BLaER1 treated with 17β-estradiol and CSF1 and Interleukin-3, amounts not matched to agents 10 nM and 100 nM (cell line): ENCODE measurements at regions not wholly inside any gene's neighbourhood (a gene's known extent, or its start where the extent isn't known, plus 50 kb on each side); places are given as distances from the start of the nearest gene placed in this dataset.

Experiments used
- H3K27ac ChIP-seq, 11 experiments: shearing (Covaris generic); formaldehyde crosslinking; 2 replicates each; pipeline ENCODE4 v1.8.1; 2022
- H3K27me3 ChIP-seq, 11 experiments: shearing (Covaris generic); formaldehyde crosslinking; 2 replicates each; pipeline ENCODE4 v1.8.1; 2022
- H3K36me3 ChIP-seq, 11 experiments: shearing (Covaris generic); formaldehyde crosslinking; 2 replicates each; pipeline ENCODE4 v1.8.1; 2022
- H3K4me1 ChIP-seq, 10 experiments: shearing (Covaris generic); formaldehyde crosslinking; 2 replicates each; pipeline ENCODE4 v1.8.1; 2022
- H3K4me2 ChIP-seq, 11 experiments: shearing (Covaris generic); formaldehyde crosslinking; 2 replicates each; pipeline ENCODE4 v1.8.1; 2022
- H3K4me3 ChIP-seq, 10 experiments: shearing (Covaris generic); formaldehyde crosslinking; 2 replicates each; pipeline ENCODE4 v1.8.1; 2022
- H3K9ac ChIP-seq, 11 experiments: shearing (Covaris generic); formaldehyde crosslinking; 2 replicates each; pipeline ENCODE4 v1.8.1; 2022
- H3K9me3 ChIP-seq, 11 experiments: shearing (Covaris generic); formaldehyde crosslinking; replicated peaks in 1 of 11; 2 replicates each; pipeline ENCODE4 v1.8.1; 2022
- H4K20me1 ChIP-seq, 11 experiments: shearing (Covaris generic); formaldehyde crosslinking; 2 replicates each; pipeline ENCODE4 v1.8.1; 2022
- Cebpa-rat ChIP-seq, 11 experiments: shearing (Covaris generic); IDR thresholded peaks; 2 replicates each; pipeline ENCODE4 v1.8.1; 2022

DNA sequence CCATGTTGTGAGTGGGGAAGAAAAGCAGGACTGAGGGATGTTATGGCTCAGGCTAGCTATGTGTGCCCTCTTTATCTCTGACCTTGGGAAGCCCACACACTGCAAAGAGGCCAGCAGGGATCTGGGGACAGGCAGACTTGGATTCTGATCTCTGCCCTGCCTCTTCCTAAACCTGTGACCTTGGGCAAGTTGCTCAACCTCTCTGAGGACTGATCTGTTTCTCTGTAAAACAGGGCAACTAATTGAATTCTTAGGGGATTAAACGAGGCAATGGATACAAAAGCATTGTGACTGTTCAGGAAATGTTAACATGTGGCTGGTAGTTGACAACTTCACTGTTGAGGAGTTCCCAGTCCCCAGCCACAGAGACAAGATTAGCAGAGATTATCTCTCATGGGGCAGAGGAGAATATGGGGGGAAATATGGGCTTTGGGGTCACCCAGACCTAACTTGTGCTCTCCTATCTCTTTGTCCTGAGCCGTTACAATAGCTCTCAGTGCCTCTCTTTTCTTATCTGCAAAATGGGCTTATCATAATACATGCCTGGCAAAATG is 184.7 kb upstream of the GLI2 start:
- no peaks in the 10 kb centered on the region for H3K36me3 ChIP-seq
- no peaks in the 10 kb centered on the region for H3K9me3 ChIP-seq
- H3K4me2 ChIP-seq, result peak overlapping the region in 8 of 11 experiments; percentile 9 to 75 (median 30); a peak in 8 of 22 replicates
- H3K4me1 ChIP-seq, result peaks cover 14 to 67% (median 31%) of the 10 kb centered on the region in 10 experiments; a peak in 19 of 20 replicates
- no peak overlapping the region for H3K9ac ChIP-seq
- no peaks in the 10 kb centered on the region for H3K27me3 ChIP-seq
- H3K4me3 ChIP-seq, result no peak overlapping the region
- no peak for TF ChIP-seq Cebpa-rat (IDR thresholded peaks at IDR 0.05)
- H4K20me1 ChIP-seq, result no peaks in the 10 kb centered on the region; a peak in 1 of 22 replicates
- H3K27ac ChIP-seq, result peak overlapping the region in 2 of 11 experiments; percentile 57 to 61; a peak in 4 of 22 replicates

DNA sequence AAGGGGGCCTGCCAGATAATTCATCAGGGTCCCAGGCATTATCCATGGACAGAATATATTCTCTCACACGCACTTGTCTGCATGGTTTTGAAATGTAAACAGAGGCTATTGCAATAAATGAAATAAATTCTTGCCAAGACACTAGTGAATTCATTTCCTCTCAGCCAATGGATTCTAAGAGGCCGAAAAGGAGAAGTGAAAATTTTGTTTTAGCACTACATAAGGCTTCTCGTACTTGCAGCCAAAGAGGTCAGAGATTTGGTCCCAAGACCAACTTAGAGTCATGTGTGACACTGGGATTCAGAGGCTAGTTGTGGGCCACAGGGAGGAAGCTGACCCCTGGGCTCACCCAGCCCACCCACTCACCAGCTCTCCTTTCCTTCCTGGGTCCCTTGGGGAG is 184.1 kb upstream of the GLI2 start:
- H3K4me3 ChIP-seq, result no peak overlapping the region
- peak overlapping the region in 5 of 11 experiments; percentile 2 to 61 (median 40); a peak in 4 of 22 replicates for H3K27ac ChIP-seq
- H3K27me3 ChIP-seq, result no peaks in the 10 kb centered on the region
- peaks cover 14 to 62% (median 26%) of the 10 kb centered on the region in 10 experiments; a peak in 19 of 20 replicates for H3K4me1 ChIP-seq
- H3K9me3 ChIP-seq, result no peaks in the 10 kb centered on the region
- H3K36me3 ChIP-seq, result no peaks in the 10 kb centered on the region
- H4K20me1 ChIP-seq, result no peaks in the 10 kb centered on the region; a peak in 1 of 22 replicates
- H3K9ac ChIP-seq, result peak overlapping the region in 1 of 11 experiments; percentile 31; a peak in 1 of 22 replicates
- no peak for TF ChIP-seq Cebpa-rat (IDR thresholded peaks at IDR 0.05)
- H3K4me2 ChIP-seq, result peak overlapping the region; percentile 19 to 75 (median 51); a peak in 20 of 22 replicates

- Histone ChIP-seq H3K27ac (peak overlapping the region in 4 of 11 experiments; percentile 2 to 47 (median 40); a peak in 3 of 22 replicates), H3K4me2 (peak overlapping the region; percentile 19 to 75 (median 51); a peak in 20 of 22 replicates), H3K4me1 (peaks cover 10 to 56% (median 23%) of the 10 kb centered on the region in 10 experiments; a peak in 19 of 20 replicates), H4K20me1 (no peaks in the 10 kb centered on the region; a peak in 1 of 22 replicates), H3K27me3 (no peaks in the 10 kb centered on the region), H3K36me3 (no peaks in the 10 kb centered on the region), H3K4me3 (no peak overlapping the region), H3K9me3 (no peaks in the 10 kb centered on the region), H3K9ac (peak overlapping the region in 2 of 11 experiments; percentile 13 to 31; a peak in 2 of 22 replicates)
- TF ChIP-seq Cebpa-rat (IDR thresholded peaks at IDR 0.05), result no peak
Observed at GRCh38 chr2:120552079-120552478, 183.6 kb upstream of the GLI2 start.

DNA sequence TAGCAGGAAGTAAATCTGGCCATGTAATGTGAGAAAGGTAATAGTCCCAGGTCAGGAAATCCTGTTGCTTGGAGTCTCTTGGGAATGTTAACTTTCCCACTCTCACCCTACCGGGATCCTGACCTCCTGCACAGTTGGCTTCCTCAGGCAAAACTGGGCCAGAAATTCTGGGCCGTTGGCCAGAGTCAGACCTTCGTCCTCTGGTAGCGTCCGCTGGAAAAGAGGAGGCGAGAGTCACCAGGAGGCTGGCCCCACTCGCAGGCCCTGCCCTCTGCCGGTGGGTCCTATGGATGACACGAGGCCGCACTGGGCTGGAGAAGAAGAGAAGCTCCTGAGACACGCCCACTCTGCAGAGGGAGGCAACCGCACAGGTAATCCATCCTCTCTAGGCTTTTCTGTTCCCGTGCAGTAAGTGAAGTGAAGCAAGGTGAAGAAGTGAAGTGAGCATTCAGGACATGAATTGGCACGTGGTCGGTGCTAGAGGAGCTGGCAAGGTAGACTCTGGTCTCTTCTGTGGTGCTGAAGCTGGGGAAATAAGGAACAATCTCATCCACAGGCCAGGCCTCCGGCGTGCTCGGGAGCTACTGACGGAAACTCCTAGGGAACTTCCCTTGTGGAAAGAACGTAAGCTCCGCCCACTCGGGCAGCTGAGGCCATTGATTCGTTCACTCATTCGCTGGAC is 182.7 kb upstream of the GLI2 start:
- Histone ChIP-seq H3K4me2 (peak overlapping the region in 2 of 11 experiments; percentile 63 to 75; a peak in 6 of 22 replicates), H4K20me1 (no peaks in the 10 kb centered on the region; a peak in 1 of 22 replicates), H3K4me3 (no peak overlapping the region), H3K9ac (no peak overlapping the region), H3K27ac (no peak overlapping the region; a peak in 1 of 22 replicates), H3K36me3 (no peaks in the 10 kb centered on the region), H3K27me3 (no peaks in the 10 kb centered on the region), H3K4me1 (peaks cover 10 to 49% (median 23%) of the 10 kb centered on the region in 10 experiments; a peak in 19 of 20 replicates), H3K9me3 (no peaks in the 10 kb centered on the region)
- TF ChIP-seq Cebpa-rat (IDR thresholded peaks at IDR 0.05), result no peak

GRCh38 chr2:120554625-120555032 is 181.0 kb upstream of the GLI2 start:
- H3K36me3 ChIP-seq, result no peaks in the 10 kb centered on the region
- no peak overlapping the region for H3K4me2 ChIP-seq
- no peak for TF ChIP-seq Cebpa-rat (IDR thresholded peaks at IDR 0.05)
- peaks cover 10 to 37% (median 23%) of the 10 kb centered on the region in 10 experiments; a peak in 19 of 20 replicates for H3K4me1 ChIP-seq
- H3K9ac ChIP-seq, result no peak overlapping the region
- no peaks in the 10 kb centered on the region for H3K27me3 ChIP-seq
- H3K9me3 ChIP-seq, result no peaks in the 10 kb centered on the region
- H3K4me3 ChIP-seq, result no peak overlapping the region
- H4K20me1 ChIP-seq, result no peaks in the 10 kb centered on the region; a peak in 1 of 22 replicates
- H3K27ac ChIP-seq, result no peak overlapping the region

DNA sequence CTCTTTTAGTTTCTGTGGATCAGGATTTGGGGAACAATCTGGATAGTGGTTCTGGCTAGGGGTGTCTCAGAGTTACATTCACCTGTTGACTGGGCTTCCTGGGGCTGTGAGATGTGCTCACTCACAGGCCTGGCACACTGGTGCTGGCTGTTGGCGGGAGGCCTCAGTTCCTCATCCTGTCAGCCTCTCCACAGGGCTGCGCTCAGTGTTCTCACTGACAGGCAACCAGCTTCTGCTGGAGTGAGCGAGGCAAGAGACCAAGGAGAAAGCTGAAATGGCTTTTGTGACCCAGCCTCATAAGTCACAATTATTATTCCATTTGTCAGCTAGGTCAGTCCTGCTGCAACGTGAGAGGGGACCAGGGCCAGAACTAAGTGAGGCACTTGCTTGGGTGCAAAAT is 180.6 kb upstream of the GLI2 start:
- Histone ChIP-seq H3K9ac (no peak overlapping the region), H3K27ac (no peak overlapping the region), H3K27me3 (no peaks in the 10 kb centered on the region), H3K4me3 (no peak overlapping the region), H3K4me2 (no peak overlapping the region), H3K4me1 (peaks cover 10 to 33% (median 20%) of the 10 kb centered on the region in 10 experiments; a peak in 19 of 20 replicates), H4K20me1 (no peaks in the 10 kb centered on the region; a peak in 1 of 22 replicates), H3K9me3 (no peaks in the 10 kb centered on the region), H3K36me3 (no peaks in the 10 kb centered on the region)
- no peak for TF ChIP-seq Cebpa-rat (IDR thresholded peaks at IDR 0.05)

DNA sequence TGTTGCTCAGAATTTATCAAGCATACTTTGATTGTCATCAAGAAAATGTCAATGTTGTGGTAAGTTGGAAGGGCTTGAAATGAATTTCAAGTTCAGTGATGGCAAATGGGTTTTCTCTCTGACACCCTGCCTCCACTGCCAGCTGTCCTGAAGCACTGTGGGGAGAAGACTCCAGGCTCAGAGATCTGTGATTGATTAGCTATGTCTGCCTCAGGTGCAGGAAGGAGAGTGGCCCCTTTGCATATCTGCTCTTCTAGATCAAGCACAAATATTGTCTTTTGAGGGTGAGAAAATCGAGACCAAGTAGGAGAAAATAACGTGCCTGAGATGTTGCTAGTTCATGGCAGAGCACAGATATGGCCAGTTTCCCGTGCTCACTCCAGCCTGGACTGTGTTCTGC is 178.8 kb upstream of the GLI2 start:
- TF ChIP-seq Cebpa-rat (IDR thresholded peaks at IDR 0.05), result no peak
- Histone ChIP-seq H3K4me2 (no peak overlapping the region), H3K36me3 (no peaks in the 10 kb centered on the region), H3K9me3 (no peaks in the 10 kb centered on the region), H3K4me3 (no peak overlapping the region), H3K27me3 (no peaks in the 10 kb centered on the region), H3K9ac (no peak overlapping the region), H3K4me1 (peaks cover 3 to 15% (median 5%) of the 10 kb centered on the region in 10 experiments; a peak in 19 of 20 replicates), H4K20me1 (no peaks in the 10 kb centered on the region; a peak in 1 of 22 replicates), H3K27ac (no peak overlapping the region)

GRCh38 chr2:120558847-120559246 is 176.8 kb upstream of the GLI2 start:
- H3K27me3 ChIP-seq, result no peaks in the 10 kb centered on the region
- no peaks in the 10 kb centered on the region for H3K4me1 ChIP-seq
- H3K4me3 ChIP-seq, result no peak overlapping the region
- no peaks in the 10 kb centered on the region for H4K20me1 ChIP-seq
- no peaks in the 10 kb centered on the region for H3K36me3 ChIP-seq
- H3K9ac ChIP-seq, result no peak overlapping the region
- TF ChIP-seq Cebpa-rat (IDR thresholded peaks at IDR 0.05), result no peak
- no peak overlapping the region for H3K27ac ChIP-seq
- no peak overlapping the region for H3K4me2 ChIP-seq
- H3K9me3 ChIP-seq, result no peaks in the 10 kb centered on the region

- Histone ChIP-seq H3K4me3 (no peak overlapping the region), H3K36me3 (no peaks in the 10 kb centered on the region), H3K4me2 (no peak overlapping the region)
Observed at GRCh38 chr2:120559401-120559800, 176.3 kb upstream of the GLI2 start.

More at GRCh38 chr2:120559401-120559800, 176.3 kb upstream of the GLI2 start:
- Histone ChIP-seq H3K27me3 (no peaks in the 10 kb centered on the region), H3K9ac (no peak overlapping the region), H4K20me1 (no peaks in the 10 kb centered on the region), H3K4me1 (no peaks in the 10 kb centered on the region), H3K9me3 (no peaks in the 10 kb centered on the region), H3K27ac (no peak overlapping the region)
- no peak for TF ChIP-seq Cebpa-rat (IDR thresholded peaks at IDR 0.05)
